DOHH2 (cell line): ENCODE measurements at regions not wholly inside any gene's neighbourhood (a gene's known extent, or its start where the extent isn't known, plus 50 kb on each side); places are given as distances from the start of the nearest gene placed in this dataset.

ENCODE experiments used
- H3F3A ChIP-seq: fragments of 200-600 bp; sonication (generic), shearing (Covaris generic); 2 replicates; pipeline ENCODE4 v1.6.0; 2016; ENCODE audit warnings: antibody characterized with exemption, mild to moderate bottlenecking; ENCODE audit not compliant: control insufficient read depth, insufficient read depth
- H3K27ac ChIP-seq: fragments of 200-600 bp; sonication (generic); 2 replicates; pipeline ENCODE4 v1.5.1; 2014; ENCODE audit warnings: low read depth, mild to moderate bottlenecking, low read length, moderate library complexity
- H3K27me3 ChIP-seq: fragments of 200-600 bp; sonication (generic); 2 replicates; pipeline ENCODE4 v1.6.1; 2014; ENCODE audit warnings: mild to moderate bottlenecking, low read length, mixed read lengths; ENCODE audit not compliant: control insufficient read depth
- H3K36me3 ChIP-seq: fragments of 200-600 bp; sonication (generic); 2 replicates; pipeline ENCODE4 v1.6.1; 2014; ENCODE audit warnings: mild to moderate bottlenecking, low read length, moderate library complexity, mixed read lengths; ENCODE audit not compliant: control insufficient read depth
- H3K4me1 ChIP-seq: fragments of 200-600 bp; sonication (generic); 2 replicates; pipeline ENCODE4 v1.6.1; 2014; ENCODE audit warnings: mild to moderate bottlenecking, low read length, mixed read lengths; ENCODE audit not compliant: control insufficient read depth
- H3K4me2 ChIP-seq: fragments of 200-600 bp; sonication (generic); 2 replicates; pipeline ENCODE4 v1.6.0; 2014; ENCODE audit warnings: mild to moderate bottlenecking, low read length, moderate library complexity
- H3K4me3 ChIP-seq: fragments of 200-600 bp; sonication (generic); 2 replicates; pipeline ENCODE4 v1.5.1; 2014; ENCODE audit warnings: mild to moderate bottlenecking, low read length, mixed read lengths
- H3K79me2 ChIP-seq: fragments of 200-600 bp; sonication (generic); 2 replicates; pipeline ENCODE4 v1.6.1; 2014; ENCODE audit warnings: mild to moderate bottlenecking, low read length, mixed read lengths; ENCODE audit not compliant: control insufficient read depth
- H3K9me2 ChIP-seq: fragments of 200-600 bp; sonication (generic); replicated peaks from 2 replicates; pipeline ENCODE4 v1.6.1; 2014; ENCODE audit warnings: mild to moderate bottlenecking, low read length, mixed read lengths; ENCODE audit not compliant: control insufficient read depth
- H3K9me3 ChIP-seq: fragments of 200-600 bp; sonication (generic); 2 replicates; pipeline ENCODE4 v1.6.1; 2014; ENCODE audit warnings: antibody characterized with exemption, low read length, mixed read lengths; ENCODE audit not compliant: control insufficient read depth, insufficient read depth
- H4K20me1 ChIP-seq: fragments of 200-600 bp; sonication (generic); 2 replicates; pipeline ENCODE4 v1.6.0; 2014; ENCODE audit warnings: low read depth, mild to moderate bottlenecking, antibody characterized with exemption, low read length, moderate library complexity; ENCODE audit not compliant: control insufficient read depth, insufficient read depth
- CTCF ChIP-seq: fragments of 200-600 bp; sonication (generic); IDR thresholded peaks from one replicate; pipeline ENCODE4 v1.5.1; 2014; ENCODE audit warnings: antibody characterized with exemption, mild to moderate bottlenecking, low read depth, low read length; ENCODE audit not compliant: poor library complexity, severe bottlenecking
- EZH2phosphoT487 ChIP-seq: fragments of 200-600 bp; sonication (generic); IDR thresholded peaks from 2 replicates; pipeline ENCODE4 v1.6.1; 2017; ENCODE audit warnings: borderline replicate concordance, mild to moderate bottlenecking, antibody characterized with exemption, low read length, moderate library complexity, mixed read lengths

DNA sequence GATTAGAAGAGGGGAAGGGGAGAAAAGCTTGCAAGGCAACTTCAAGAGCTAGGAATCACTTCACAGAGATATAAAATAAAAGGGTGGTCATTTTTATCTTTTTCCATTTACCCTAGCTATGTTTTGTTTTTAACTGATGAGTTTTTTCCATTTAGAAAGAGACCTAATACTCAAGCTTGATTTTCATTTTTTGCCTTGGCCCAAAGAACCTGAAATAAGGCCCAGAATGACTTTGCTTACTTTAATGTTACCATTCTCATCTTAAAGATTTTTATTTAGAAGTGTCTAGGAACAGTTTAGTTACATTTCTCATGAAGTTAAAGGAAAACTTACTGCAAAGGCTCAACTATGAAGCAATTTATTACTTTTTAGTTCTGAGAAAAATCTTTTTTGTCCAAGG, 276.3 kb upstream of the ZSWIM2 start:
- no peak overlapping the region for H3K4me3 ChIP-seq
- no peaks in the 10 kb centered on the region for H3K36me3 ChIP-seq
- H4K20me1 ChIP-seq = no peaks in the 10 kb centered on the region
- TF ChIP-seq EZH2phosphoT487 = no peak
- TF ChIP-seq CTCF = no peak
- no peaks in the 10 kb centered on the region for H3K79me2 ChIP-seq
- no peaks in the 10 kb centered on the region for H3F3A ChIP-seq
- H3K9me3 ChIP-seq = no peaks in the 10 kb centered on the region
- no peaks in the 10 kb centered on the region for H3K9me2 ChIP-seq
- H3K4me2 ChIP-seq = no peak overlapping the region
- H3K27me3 ChIP-seq = no peaks in the 10 kb centered on the region
- no peaks in the 10 kb centered on the region for H3K4me1 ChIP-seq
- H3K27ac ChIP-seq = no peak overlapping the region

GRCh38 chr2:187124529-187124928, 275.6 kb upstream of the ZSWIM2 start:
- Histone ChIP-seq H3F3A (no peaks in the 10 kb centered on the region), H3K4me1 (no peaks in the 10 kb centered on the region), H3K9me3 (no peaks in the 10 kb centered on the region), H3K4me2 (no peak overlapping the region), H3K36me3 (no peaks in the 10 kb centered on the region), H3K27ac (no peak overlapping the region), H4K20me1 (no peaks in the 10 kb centered on the region), H3K9me2 (no peaks in the 10 kb centered on the region), H3K27me3 (no peaks in the 10 kb centered on the region), H3K79me2 (no peaks in the 10 kb centered on the region), H3K4me3 (no peak overlapping the region)
- TF ChIP-seq EZH2phosphoT487 (no peak), CTCF (no peak)

- no peaks in the 10 kb centered on the region for H3F3A ChIP-seq
- no peak for TF ChIP-seq CTCF
- TF ChIP-seq EZH2phosphoT487 = no peak
- no peaks in the 10 kb centered on the region for H4K20me1 ChIP-seq
- no peaks in the 10 kb centered on the region for H3K79me2 ChIP-seq
- no peaks in the 10 kb centered on the region for H3K27me3 ChIP-seq
- H3K4me2 ChIP-seq = no peak overlapping the region
- no peaks in the 10 kb centered on the region for H3K36me3 ChIP-seq
- no peaks in the 10 kb centered on the region for H3K4me1 ChIP-seq
- H3K27ac ChIP-seq = no peak overlapping the region
- H3K9me3 ChIP-seq = no peaks in the 10 kb centered on the region
- H3K4me3 ChIP-seq = no peak overlapping the region
- H3K9me2 ChIP-seq = no peaks in the 10 kb centered on the region
These were observed 269.5 kb upstream of the ZSWIM2 start for GRCh38 chr2:187118331-187119099.
